ENCODE measurements at regions not wholly inside any gene's neighbourhood (a gene's known extent, or its start where the extent isn't known, plus 50 kb on each side); places are given as distances from the start of the nearest gene placed in this dataset.
"Not testable (repeated sequence)": the region's sequence is repeated elsewhere in the genome, so short reads cannot be mapped to it uniquely, and the experiment has no call there.

GRCh38 chr11:67845296-67845695 lies 158.6 kb downstream of the UNC93B1 start:
- TF ChIP-seq POLR2A, EP300 (IDR thresholded peaks at IDR 0.05): not testable (repeated sequence)
